ENCODE measurements at regions not wholly inside any gene's neighbourhood (a gene's known extent, or its start where the extent isn't known, plus 50 kb on each side); places are given as distances from the start of the nearest gene placed in this dataset.

DNA sequence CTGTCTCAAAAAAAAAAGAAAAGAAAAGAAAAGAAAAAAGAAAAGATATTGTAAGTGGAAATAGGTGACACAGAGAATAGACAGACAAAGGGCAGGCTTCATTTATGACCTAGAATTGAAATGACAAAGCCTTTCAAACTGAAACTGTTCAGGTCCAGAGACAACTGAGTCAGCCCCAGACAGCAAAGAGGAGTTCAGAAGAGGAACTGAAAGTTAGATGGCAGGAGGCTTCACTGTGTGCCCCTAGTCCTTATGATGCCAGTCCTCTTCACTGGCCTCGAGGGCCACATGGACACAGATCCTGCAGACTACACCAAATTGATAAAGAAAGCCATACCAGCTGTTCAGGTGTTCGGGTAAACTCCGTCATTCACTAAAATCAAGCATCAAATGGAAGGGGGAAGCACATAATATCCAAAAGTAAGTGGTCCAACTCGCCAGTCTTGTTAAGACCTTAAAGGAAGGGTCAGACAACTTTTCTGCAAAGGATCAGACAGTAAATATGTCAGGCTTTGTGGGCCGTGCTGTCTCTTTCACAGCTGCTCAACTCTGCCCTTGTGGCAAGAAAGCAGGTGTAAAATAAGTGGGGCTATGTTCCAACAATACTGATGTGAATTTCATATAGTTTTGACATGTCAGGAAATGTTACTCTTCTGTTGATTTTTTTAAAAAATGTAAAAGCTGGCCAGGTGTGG, 231.9 kb upstream of the MGAT5 start:
- CTCF ChIA-PET (ENCODE audit: low intra/inter-chr PET ratio): no interaction called here
- BruUV-seq (replicated peaks): no TSS peak

DNA sequence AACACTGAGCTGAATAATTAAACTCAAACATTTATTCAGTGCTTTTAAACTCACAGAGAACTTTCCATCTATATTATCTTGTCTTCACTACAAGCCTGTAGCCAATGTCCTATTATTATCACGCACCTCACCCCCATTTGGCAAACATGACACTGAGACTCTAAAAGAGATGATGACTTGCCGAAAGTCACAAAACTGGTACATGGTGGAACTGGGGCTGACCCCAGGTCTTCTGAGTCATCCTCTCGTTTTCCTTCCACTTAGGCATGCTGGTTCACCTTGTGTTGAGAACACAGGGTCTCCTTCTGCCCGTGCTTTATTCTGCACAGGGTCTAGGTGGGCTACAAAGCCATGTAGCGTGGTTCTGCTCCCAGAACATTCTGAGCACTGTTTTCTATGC, 230.0 kb upstream of the MGAT5 start:
- no peak overlapping the region for H3K4me2 ChIP-seq (ENCODE audit: insufficient read depth, low read length)
- ATAC-seq (no peak), DNase-seq (ENCODE audit: extremely low read depth in 1 of 4, low spot score in 3 of 4) (no peak), FAIRE-seq (no peak)
- peaks cover 12 to 26% of the 10 kb centered on the region in 2 experiments; a peak in 4 of 5 replicates for H3K27me3 ChIP-seq (ENCODE audit: control insufficient read depth in 2 of 2, insufficient read depth in 2 of 2, low read length in 2 of 2)
- intact Hi-C loops (cut with micrococcal nuclease): no loop called here
- H3K4me1 ChIP-seq (replicated peaks in 1 of 2; ENCODE audit: control insufficient read depth in 2 of 2, insufficient read depth in 2 of 2, low read length in 2 of 2): peaks cover 0 to 4% of the 10 kb centered on the region in 2 experiments; a peak in 1 of 5 replicates
- in situ Hi-C loops (cut with MboI): no loop called here
- no peak overlapping the region for H3K27ac ChIP-seq (ENCODE audit: extremely low read depth, low read depth, low read length)
- BruUV-seq (replicated peaks): no TSS peak
- H2AFZ ChIP-seq (ENCODE audit: low read depth, low read length): no peak overlapping the region
- ChIA-PET CTCF (ENCODE audit: low intra/inter-chr PET ratio) (no interaction called here), POLR2A (no interaction called here)
- no peak overlapping the region for H3K4me3 ChIP-seq
- 2% methylated on average over 5 of the region's 5 CpGs for WGBS (ENCODE audit: insufficient coverage, low coverage, missing lambda C conversion rate)
- H3K9ac ChIP-seq (ENCODE audit: insufficient read depth in 1 of 2, low read depth in 2 of 2, low read length in 2 of 2): no peak overlapping the region
- no peaks in the 10 kb centered on the region for H3K79me2 ChIP-seq (ENCODE audit: control insufficient read depth, insufficient read depth, low read length)
- H3K9me1 ChIP-seq (ENCODE audit: control insufficient read depth, insufficient read depth, low read length): no peaks in the 10 kb centered on the region
- H3K36me3 ChIP-seq (ENCODE audit: control insufficient read depth, insufficient read depth, low read length): no peaks in the 10 kb centered on the region
- no peaks in the 10 kb centered on the region for H4K20me1 ChIP-seq (replicated peaks; ENCODE audit: control insufficient read depth, insufficient read depth, low read length)
- H3K9me3 ChIP-seq (replicated peaks; ENCODE audit: control insufficient read depth, insufficient read depth, low read depth, low read length): no peaks in the 10 kb centered on the region
- TF ChIP-seq CC2D1A (IDR thresholded peaks at IDR 0.05) (no peak), ZNF668 (CRISPR knock-in tag; IDR thresholded peaks at IDR 0.05) (no peak), ZNF586 (CRISPR knock-in tag; conservative IDR thresholded peaks at IDR 0.05) (no peak), C11orf30 (IDR thresholded peaks at IDR 0.05; ENCODE audit: low read depth) (no peak), TEAD1 (CRISPR knock-in tag; IDR thresholded peaks at IDR 0.05) (no peak), JUND (IDR thresholded peaks at IDR 0.05; ENCODE audit: borderline replicate concordance, low read depth, low read length) (no peak), JUND (tag; IDR thresholded peaks at IDR 0.05; ENCODE audit: borderline replicate concordance, low read depth, low read length) (no peak), MCM7 (IDR thresholded peaks at IDR 0.05) (no peak)
- TF ChIP-seq, protein P1, sequence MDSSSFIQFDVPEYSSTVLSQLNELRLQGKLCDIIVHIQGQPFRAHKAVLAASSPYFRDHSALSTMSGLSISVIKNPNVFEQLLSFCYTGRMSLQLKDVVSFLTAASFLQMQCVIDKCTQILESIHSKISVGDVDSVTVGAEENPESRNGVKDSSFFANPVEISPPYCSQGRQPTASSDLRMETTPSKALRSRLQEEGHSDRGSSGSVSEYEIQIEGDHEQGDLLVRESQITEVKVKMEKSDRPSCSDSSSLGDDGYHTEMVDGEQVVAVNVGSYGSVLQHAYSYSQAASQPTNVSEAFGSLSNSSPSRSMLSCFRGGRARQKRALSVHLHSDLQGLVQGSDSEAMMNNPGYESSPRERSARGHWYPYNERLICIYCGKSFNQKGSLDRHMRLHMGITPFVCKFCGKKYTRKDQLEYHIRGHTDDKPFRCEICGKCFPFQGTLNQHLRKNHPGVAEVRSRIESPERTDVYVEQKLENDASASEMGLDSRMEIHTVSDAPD (CRISPR knock-in tag; IDR thresholded peaks at IDR 0.05): no peak
- TF ChIP-seq, protein P2, sequence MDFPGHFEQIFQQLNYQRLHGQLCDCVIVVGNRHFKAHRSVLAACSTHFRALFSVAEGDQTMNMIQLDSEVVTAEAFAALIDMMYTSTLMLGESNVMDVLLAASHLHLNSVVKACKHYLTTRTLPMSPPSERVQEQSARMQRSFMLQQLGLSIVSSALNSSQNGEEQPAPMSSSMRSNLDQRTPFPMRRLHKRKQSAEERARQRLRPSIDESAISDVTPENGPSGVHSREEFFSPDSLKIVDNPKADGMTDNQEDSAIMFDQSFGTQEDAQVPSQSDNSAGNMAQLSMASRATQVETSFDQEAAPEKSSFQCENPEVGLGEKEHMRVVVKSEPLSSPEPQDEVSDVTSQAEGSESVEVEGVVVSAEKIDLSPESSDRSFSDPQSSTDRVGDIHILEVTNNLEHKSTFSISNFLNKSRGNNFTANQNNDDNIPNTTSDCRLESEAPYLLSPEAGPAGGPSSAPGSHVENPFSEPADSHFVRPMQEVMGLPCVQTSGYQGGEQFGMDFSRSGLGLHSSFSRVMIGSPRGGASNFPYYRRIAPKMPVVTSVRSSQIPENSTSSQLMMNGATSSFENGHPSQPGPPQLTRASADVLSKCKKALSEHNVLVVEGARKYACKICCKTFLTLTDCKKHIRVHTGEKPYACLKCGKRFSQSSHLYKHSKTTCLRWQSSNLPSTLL (IDR thresholded peaks at IDR 0.05): no peak

More for the DNA sequence above, 231.9 kb upstream of the MGAT5 start:
- WGBS (ENCODE audit: insufficient coverage, low coverage, missing lambda C conversion rate): 0% methylated on average over 5 of the region's 5 CpGs
- H3K79me2 ChIP-seq (ENCODE audit: control insufficient read depth, insufficient read depth, low read length): no peaks in the 10 kb centered on the region
- H3K9me3 ChIP-seq (replicated peaks; ENCODE audit: control insufficient read depth, insufficient read depth, low read depth, low read length): no peaks in the 10 kb centered on the region
- H3K9me1 ChIP-seq (ENCODE audit: control insufficient read depth, insufficient read depth, low read length): no peaks in the 10 kb centered on the region
- no peaks in the 10 kb centered on the region for H3K4me1 ChIP-seq (replicated peaks in 1 of 2; ENCODE audit: control insufficient read depth in 2 of 2, insufficient read depth in 2 of 2, low read length in 2 of 2)
- FAIRE-seq (no peak), ATAC-seq (no peak), DNase-seq (ENCODE audit: extremely low read depth in 1 of 4, low spot score in 3 of 4) (no peak)
- no peak overlapping the region for H2AFZ ChIP-seq (ENCODE audit: low read depth, low read length)
- H3K4me2 ChIP-seq (ENCODE audit: insufficient read depth, low read length): no peak overlapping the region
- intact Hi-C loops (cut with micrococcal nuclease) (no loop called here), in situ Hi-C loops (cut with MboI) (no loop called here)
- TF ChIP-seq KHSRP (IDR thresholded peaks at IDR 0.05) (no peak), MAZ (CRISPR knock-in tag; conservative IDR thresholded peaks at IDR 0.05 in 1 of 2, IDR thresholded peaks at IDR 0.05 in 1 of 2) (no peak)
- H4K20me1 ChIP-seq (replicated peaks; ENCODE audit: control insufficient read depth, insufficient read depth, low read length): no peaks in the 10 kb centered on the region
- H3K27me3 ChIP-seq (ENCODE audit: control insufficient read depth in 2 of 2, insufficient read depth in 2 of 2, low read length in 2 of 2): peaks cover 3 to 10% of the 10 kb centered on the region in 2 experiments; a peak in 3 of 5 replicates
- H3K36me3 ChIP-seq (ENCODE audit: control insufficient read depth, insufficient read depth, low read length): no peaks in the 10 kb centered on the region
- H3K4me3 ChIP-seq: no peak overlapping the region
- H3K9ac ChIP-seq (ENCODE audit: insufficient read depth in 1 of 2, low read depth in 2 of 2, low read length in 2 of 2): no peak overlapping the region
- POLR2A ChIA-PET: no interaction called here
- no peak overlapping the region for H3K27ac ChIP-seq (ENCODE audit: extremely low read depth, low read depth, low read length)
